ENCODE measurements at regions not wholly inside any gene's neighbourhood (a gene's known extent, or its start where the extent isn't known, plus 50 kb on each side); places are given as distances from the start of the nearest gene placed in this dataset.

GRCh38 chr18:6648581-6648980 lies 80.9 kb upstream of the ARHGAP28 start:
- no peaks in the 10 kb centered on the region for H3K27me3 ChIP-seq (ENCODE audit: insufficient read depth, poor library complexity, severe bottlenecking)
- H3K4me3 ChIP-seq (ENCODE audit: severe bottlenecking), result no peak overlapping the region
- TF ChIP-seq, protein P1, sequence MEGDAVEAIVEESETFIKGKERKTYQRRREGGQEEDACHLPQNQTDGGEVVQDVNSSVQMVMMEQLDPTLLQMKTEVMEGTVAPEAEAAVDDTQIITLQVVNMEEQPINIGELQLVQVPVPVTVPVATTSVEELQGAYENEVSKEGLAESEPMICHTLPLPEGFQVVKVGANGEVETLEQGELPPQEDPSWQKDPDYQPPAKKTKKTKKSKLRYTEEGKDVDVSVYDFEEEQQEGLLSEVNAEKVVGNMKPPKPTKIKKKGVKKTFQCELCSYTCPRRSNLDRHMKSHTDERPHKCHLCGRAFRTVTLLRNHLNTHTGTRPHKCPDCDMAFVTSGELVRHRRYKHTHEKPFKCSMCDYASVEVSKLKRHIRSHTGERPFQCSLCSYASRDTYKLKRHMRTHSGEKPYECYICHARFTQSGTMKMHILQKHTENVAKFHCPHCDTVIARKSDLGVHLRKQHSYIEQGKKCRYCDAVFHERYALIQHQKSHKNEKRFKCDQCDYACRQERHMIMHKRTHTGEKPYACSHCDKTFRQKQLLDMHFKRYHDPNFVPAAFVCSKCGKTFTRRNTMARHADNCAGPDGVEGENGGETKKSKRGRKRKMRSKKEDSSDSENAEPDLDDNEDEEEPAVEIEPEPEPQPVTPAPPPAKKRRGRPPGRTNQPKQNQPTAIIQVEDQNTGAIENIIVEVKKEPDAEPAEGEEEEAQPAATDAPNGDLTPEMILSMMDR (IDR thresholded peaks at IDR 0.05; ENCODE audit: poor library complexity, severe bottlenecking), result no peak
- no peaks in the 10 kb centered on the region for H3K36me3 ChIP-seq (ENCODE audit: low read depth)
- no peak overlapping the region for H3K27ac ChIP-seq (ENCODE audit: poor library complexity, severe bottlenecking)
- 0 out of 3 replicates have a peak, but pooled peaks have one; percentile 36 for ATAC-seq (ENCODE audit: low read depth)
- H3K9me3 ChIP-seq (ENCODE audit: severe bottlenecking), result no peaks in the 10 kb centered on the region
- DNase-seq (ENCODE audit: low spot score), result no peak
- no peaks in the 10 kb centered on the region for H3K4me1 ChIP-seq (ENCODE audit: insufficient read depth, poor library complexity, severe bottlenecking)

DNA sequence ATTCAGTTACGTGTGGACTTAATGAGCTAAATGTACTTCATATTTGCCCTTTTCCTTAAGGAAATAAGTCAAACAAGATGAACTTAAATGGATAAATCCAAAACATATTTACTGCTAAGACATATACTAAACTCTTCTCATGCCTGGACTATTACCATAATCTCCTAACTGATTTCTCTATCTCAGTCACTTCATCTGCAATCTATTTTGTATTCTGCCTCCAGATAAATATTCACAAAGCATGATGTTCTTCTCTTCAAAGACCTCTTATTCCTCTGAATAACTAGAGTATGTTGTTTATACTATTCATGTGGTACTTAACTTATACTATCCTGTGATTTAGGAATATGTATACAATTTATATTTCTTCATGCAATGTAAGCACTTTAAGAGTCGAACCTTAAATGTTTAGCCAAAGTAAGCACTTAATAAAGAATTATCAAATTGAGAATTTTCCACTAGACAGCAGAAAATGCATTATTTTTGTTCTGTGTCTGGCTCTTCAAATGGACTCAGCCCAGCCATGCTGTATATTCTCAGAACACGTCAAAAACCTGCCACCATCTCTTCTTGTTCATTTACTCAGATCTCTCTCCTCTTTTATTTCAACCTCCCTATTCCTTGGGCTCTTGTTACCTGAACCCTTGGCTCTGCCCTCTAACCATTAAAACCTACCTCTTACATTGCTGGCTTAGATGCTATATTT lies 79.9 kb upstream of the ARHGAP28 start:
- ATAC-seq (ENCODE audit: low read depth) (no peak), DNase-seq (ENCODE audit: low spot score) (no peak)
- H3K4me1 ChIP-seq (ENCODE audit: insufficient read depth, poor library complexity, severe bottlenecking), result no peaks in the 10 kb centered on the region
- no peaks in the 10 kb centered on the region for H3K9me3 ChIP-seq (ENCODE audit: severe bottlenecking)
- H3K27me3 ChIP-seq (ENCODE audit: insufficient read depth, poor library complexity, severe bottlenecking), result no peaks in the 10 kb centered on the region
- H3K27ac ChIP-seq (ENCODE audit: poor library complexity, severe bottlenecking), result no peak overlapping the region
- no peak overlapping the region for H3K4me3 ChIP-seq (ENCODE audit: severe bottlenecking)
- TF ChIP-seq, protein P1 (IDR thresholded peaks at IDR 0.05; ENCODE audit: poor library complexity, severe bottlenecking), result no peak
- H3K36me3 ChIP-seq (ENCODE audit: low read depth), result no peaks in the 10 kb centered on the region

DNA sequence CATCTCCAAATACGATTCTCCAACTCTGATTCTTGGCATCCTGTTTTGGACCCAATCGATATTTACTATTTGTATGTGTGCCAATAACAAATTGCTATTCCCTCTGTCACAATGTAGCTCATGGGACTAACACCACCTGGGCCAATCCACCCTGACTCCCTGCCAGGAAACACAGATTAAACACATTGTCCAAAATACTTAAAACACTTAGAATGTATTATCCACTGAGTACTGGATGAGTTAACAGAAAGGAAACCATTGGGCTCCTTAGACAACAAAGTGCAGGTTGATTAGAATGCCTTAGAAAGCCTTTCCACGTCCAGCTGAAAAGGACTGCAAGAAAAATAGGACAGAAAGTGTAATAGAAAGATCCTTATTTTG lies 79.4 kb upstream of the ARHGAP28 start:
- TF ChIP-seq, protein P1 (IDR thresholded peaks at IDR 0.05; ENCODE audit: poor library complexity, severe bottlenecking), result no peak
- Histone ChIP-seq H3K36me3 (ENCODE audit: low read depth) (no peaks in the 10 kb centered on the region), H3K27me3 (ENCODE audit: insufficient read depth, poor library complexity, severe bottlenecking) (no peaks in the 10 kb centered on the region), H3K4me1 (ENCODE audit: insufficient read depth, poor library complexity, severe bottlenecking) (no peaks in the 10 kb centered on the region), H3K27ac (ENCODE audit: poor library complexity, severe bottlenecking) (no peak overlapping the region), H3K9me3 (ENCODE audit: severe bottlenecking) (no peaks in the 10 kb centered on the region), H3K4me3 (ENCODE audit: severe bottlenecking) (no peak overlapping the region)
- DNase-seq (ENCODE audit: low spot score), result no peak
- no peak for ATAC-seq (ENCODE audit: low read depth)

DNA sequence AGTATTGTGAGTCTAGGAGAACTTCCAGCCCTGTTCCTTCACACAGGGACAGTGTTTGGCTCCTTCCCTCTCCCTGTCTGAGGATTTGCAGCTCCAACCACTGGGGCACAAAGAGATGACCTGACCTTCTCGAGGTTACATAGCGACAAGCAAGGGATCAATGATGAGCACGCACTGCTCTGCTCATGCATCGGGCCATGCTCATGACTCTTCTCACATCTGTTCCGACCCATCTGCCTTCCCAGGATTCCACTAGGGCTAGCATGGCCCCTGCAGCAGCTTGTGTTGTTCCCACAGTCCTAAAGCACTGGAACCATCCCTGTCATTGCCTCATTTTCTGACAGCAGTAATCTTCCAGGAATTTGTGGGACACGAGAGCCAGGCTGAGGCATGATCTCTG lies 78.8 kb upstream of the ARHGAP28 start:
- ATAC-seq (ENCODE audit: low read depth), result no peak
- H3K4me1 ChIP-seq (ENCODE audit: insufficient read depth, poor library complexity, severe bottlenecking), result no peaks in the 10 kb centered on the region
- no peaks in the 10 kb centered on the region for H3K27me3 ChIP-seq (ENCODE audit: insufficient read depth, poor library complexity, severe bottlenecking)
- no peaks in the 10 kb centered on the region for H3K9me3 ChIP-seq (ENCODE audit: severe bottlenecking)
- H3K36me3 ChIP-seq (ENCODE audit: low read depth), result no peaks in the 10 kb centered on the region
- no peak overlapping the region for H3K4me3 ChIP-seq (ENCODE audit: severe bottlenecking)
- TF ChIP-seq, protein P1 (IDR thresholded peaks at IDR 0.05; ENCODE audit: poor library complexity, severe bottlenecking), result no peak
- H3K27ac ChIP-seq (ENCODE audit: poor library complexity, severe bottlenecking), result no peak overlapping the region
- no peak for DNase-seq (ENCODE audit: low spot score)

- DNase-seq (ENCODE audit: low spot score), result no peak
Measured at GRCh38 chr18:6652098-6652497, 77.4 kb upstream of the ARHGAP28 start.

More at GRCh38 chr18:6652098-6652497, 77.4 kb upstream of the ARHGAP28 start:
- H3K4me1 ChIP-seq (ENCODE audit: insufficient read depth, poor library complexity, severe bottlenecking), result no peaks in the 10 kb centered on the region
- no peak for ATAC-seq (ENCODE audit: low read depth)
- no peaks in the 10 kb centered on the region for H3K36me3 ChIP-seq (ENCODE audit: low read depth)
- no peaks in the 10 kb centered on the region for H3K27me3 ChIP-seq (ENCODE audit: insufficient read depth, poor library complexity, severe bottlenecking)
- TF ChIP-seq, protein P1 (IDR thresholded peaks at IDR 0.05; ENCODE audit: poor library complexity, severe bottlenecking), result no peak
- H3K9me3 ChIP-seq (ENCODE audit: severe bottlenecking), result no peaks in the 10 kb centered on the region
- no peak overlapping the region for H3K27ac ChIP-seq (ENCODE audit: poor library complexity, severe bottlenecking)
- no peak overlapping the region for H3K4me3 ChIP-seq (ENCODE audit: severe bottlenecking)

All from RWPE2 (cell line).